Liver (tissue), 7 donors: ENCODE measurements at regions not wholly inside any gene's neighbourhood (a gene's known extent, or its start where the extent isn't known, plus 50 kb on each side); places are given as distances from the start of the nearest gene placed in this dataset.

ENCODE experiments used
- DNase-seq: peaks from one replicate; pipeline ENCODE4 v3.0.0-alpha.2; 2017; ENCODE audit warnings: low spot score
- H3K27ac ChIP-seq, 2 donors: one replicate each; pipeline ENCODE4 v1.7.0; 2013; ENCODE audit warnings: inconsistent platforms in 2 of 2, low read length in 2 of 2, control low read depth in 1 of 2, low read depth in 1 of 2, mild to moderate bottlenecking in 1 of 2
- H3K27me3 ChIP-seq, 4 donors: one replicate each; pipeline versions ENCODE4 v1.6.1 to v1.7.0; 2013; ENCODE audit warnings: low read length in 3 of 4, inconsistent platforms in 1 of 4, mild to moderate bottlenecking in 1 of 4, moderate library complexity in 1 of 4; ENCODE audit not compliant: control insufficient read depth in 4 of 4, insufficient read depth in 4 of 4
- H3K36me3 ChIP-seq, 4 donors: one replicate each; pipeline versions ENCODE4 v1.6.1 to v1.7.0; 2013; ENCODE audit warnings: low read length in 3 of 4, mild to moderate bottlenecking in 3 of 4, low read depth in 1 of 4, moderate library complexity in 1 of 4; ENCODE audit not compliant: control insufficient read depth in 4 of 4, insufficient read depth in 3 of 4
- H3K4me1 ChIP-seq, 4 donors: one replicate each; pipeline versions ENCODE4 v1.6.1 to v1.7.0; 2013; ENCODE audit warnings: low read length in 3 of 4, mild to moderate bottlenecking in 3 of 4, moderate library complexity in 1 of 4; ENCODE audit not compliant: control insufficient read depth in 4 of 4, insufficient read depth in 4 of 4
- H3K4me3 ChIP-seq, 3 donors: one replicate each; pipeline versions ENCODE4 v1.6.1 to v1.7.0; 2013; ENCODE audit warnings: low read length in 3 of 3, control low read depth in 1 of 3, low read depth in 1 of 3, mild to moderate bottlenecking in 1 of 3
- H3K9ac ChIP-seq, 2 donors: one replicate each; pipeline ENCODE4 v1.7.0; 2013; ENCODE audit warnings: low read length in 2 of 2, mild to moderate bottlenecking in 2 of 2, moderate library complexity in 2 of 2, control low read depth in 1 of 2, low read depth in 1 of 2
- H3K9me3 ChIP-seq, 4 donors: one replicate each; pipeline versions ENCODE4 v1.6.1 to v1.7.0; 2013; ENCODE audit warnings: low read length in 3 of 4; ENCODE audit not compliant: control insufficient read depth in 4 of 4
- EGR1 ChIP-seq, 2 donors: IDR thresholded peaks; 2 replicates each; pipeline ENCODE4 v1.6.1; 2016 to 2018; ENCODE audit warnings: antibody characterized with exemption in 2 of 2, low read depth in 2 of 2
- FOXA2 ChIP-seq: IDR thresholded peaks from 2 replicates; pipeline ENCODE4 v1.6.1; 2016; ENCODE audit warnings: antibody characterized with exemption
- GABPA ChIP-seq, 2 donors: IDR thresholded peaks in 1 of 2; conservative IDR thresholded peaks in 1 of 2; 2 replicates each; pipeline ENCODE4 v1.6.1; 2016; ENCODE audit warnings: antibody characterized with exemption in 2 of 2, mild to moderate bottlenecking in 1 of 2, moderate library complexity in 1 of 2
- HNF4A ChIP-seq, 2 donors: conservative IDR thresholded peaks; 2 replicates each; pipeline ENCODE4 v1.6.1; 2016; ENCODE audit warnings: antibody characterized with exemption in 2 of 2, mild to moderate bottlenecking in 2 of 2
- HNF4G ChIP-seq: IDR thresholded peaks from 2 replicates; pipeline ENCODE4 v1.6.1; 2016; ENCODE audit warnings: antibody characterized with exemption
- JUND ChIP-seq, 2 donors: IDR thresholded peaks; 2 replicates each; pipeline ENCODE4 v1.6.1; 2016; ENCODE audit warnings: antibody characterized with exemption in 2 of 2
- RAD21 ChIP-seq, 2 donors: IDR thresholded peaks; 2 replicates each; pipeline ENCODE4 v1.6.1; 2016; ENCODE audit warnings: antibody characterized with exemption in 2 of 2, mild to moderate bottlenecking in 2 of 2
- RXRA ChIP-seq, 2 donors: IDR thresholded peaks; 2 replicates each; pipeline ENCODE4 v1.6.1; 2017 to 2018; ENCODE audit warnings: antibody characterized with exemption in 2 of 2, mild to moderate bottlenecking in 1 of 2
- SP1 ChIP-seq: IDR thresholded peaks from 2 replicates; pipeline ENCODE4 v1.6.1; 2018; ENCODE audit warnings: antibody characterized with exemption, mild to moderate bottlenecking
- TAF1 ChIP-seq: conservative IDR thresholded peaks from 2 replicates; pipeline ENCODE4 v1.6.1; 2016; ENCODE audit warnings: antibody characterized with exemption, mild to moderate bottlenecking
- YY1 ChIP-seq: IDR thresholded peaks from 2 replicates; pipeline ENCODE4 v1.6.1; 2016; ENCODE audit warnings: antibody characterized with exemption, mild to moderate bottlenecking
- WGBS: extraction: QIAGEN DNeasy Blood & Tissue Kit; methylation state at CpG from one replicate; pipeline ENCODE4 v1.1.7; 2013; 5-methylcytosine and 5-hydroxymethylcytosine counted together
- TF ChIP-seq, protein P1 (sequence below): IDR thresholded peaks from 2 replicates; pipeline ENCODE4 v1.6.1; 2016; ENCODE audit warnings: antibody characterized with exemption, mild to moderate bottlenecking
- TF ChIP-seq, protein P2 (sequence below): IDR thresholded peaks from 2 replicates; pipeline ENCODE4 v1.6.1; 2016; ENCODE audit warnings: antibody characterized with exemption
- TF ChIP-seq, protein P3 (sequence below): IDR thresholded peaks from 2 replicates; pipeline ENCODE4 v1.6.1; 2016; ENCODE audit warnings: antibody characterized with exemption
- donor health status: healthy.
- donor health status: healthy.
- donor health status: healthy.
- donor health status: healthy.

DNA sequence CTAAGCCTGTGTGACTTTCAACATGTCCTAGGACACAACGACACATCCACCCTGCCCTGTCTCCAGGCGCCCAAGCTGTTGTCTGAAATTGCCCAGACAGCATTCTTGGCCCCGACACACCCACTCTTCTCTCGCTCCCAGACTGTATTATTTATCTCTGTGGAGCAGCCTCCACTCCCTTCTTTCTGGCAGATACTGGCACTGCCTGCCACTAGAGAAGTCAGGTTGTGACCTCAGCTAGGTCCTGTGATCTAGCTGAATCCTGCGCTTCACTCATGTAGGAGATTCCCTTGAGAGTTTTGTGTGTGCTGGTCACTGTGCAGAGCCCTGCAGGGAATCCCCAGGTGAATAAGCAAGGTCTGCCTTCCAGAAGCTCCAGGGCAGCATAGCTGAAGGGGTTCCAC is 77.1 kb upstream of the TNP1 start:
- Histone ChIP-seq H3K9ac (no peak overlapping the region), H3K27me3 (no peaks in the 10 kb centered on the region), H3K27ac (no peak overlapping the region), H3K4me3 (no peak overlapping the region), H3K9me3 (no peaks in the 10 kb centered on the region), H3K36me3 (no peaks in the 10 kb centered on the region), H3K4me1 (no peaks in the 10 kb centered on the region)
- WGBS: 72% methylated on average over 5 of the region's 5 CpGs
- TF ChIP-seq JUND (IDR thresholded peaks at IDR 0.05): no peak
- no peak for DNase-seq

DNA sequence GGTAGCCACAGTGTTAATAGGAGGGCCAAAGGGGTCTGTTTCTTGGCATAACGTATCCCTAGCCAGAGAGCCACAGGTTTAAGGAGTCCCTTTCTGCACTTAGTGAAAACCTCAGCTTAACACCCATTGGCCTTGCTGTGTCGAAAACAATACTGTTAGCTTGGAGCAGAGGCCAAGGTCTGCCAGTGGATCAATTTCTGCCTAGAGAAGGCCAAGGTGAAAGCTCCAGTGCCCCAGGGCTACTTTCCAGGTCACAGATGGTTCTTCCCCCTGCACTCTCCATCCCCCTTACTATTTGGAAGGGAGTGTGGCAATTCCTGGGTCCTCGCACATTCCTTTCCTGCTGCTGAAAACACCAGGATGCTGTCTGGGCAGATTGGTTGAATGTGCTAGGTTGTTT is 74.8 kb upstream of the TNP1 start:
- Histone ChIP-seq H3K9me3 (no peaks in the 10 kb centered on the region), H3K27me3 (no peaks in the 10 kb centered on the region), H3K4me3 (no peak overlapping the region), H3K4me1 (no peaks in the 10 kb centered on the region), H3K9ac (no peak overlapping the region), H3K36me3 (no peaks in the 10 kb centered on the region), H3K27ac (no peak overlapping the region)
- 64% methylated on average over 3 of the region's 3 CpGs for WGBS
- TF ChIP-seq HNF4A (conservative IDR thresholded peaks at IDR 0.05): peak; percentile 48 to 49
- TF ChIP-seq HNF4G: no peak
- peak in 1 of 2 donors; percentile 25 for TF ChIP-seq RXRA (IDR thresholded peaks at IDR 0.05)
- DNase-seq: no peak

DNA sequence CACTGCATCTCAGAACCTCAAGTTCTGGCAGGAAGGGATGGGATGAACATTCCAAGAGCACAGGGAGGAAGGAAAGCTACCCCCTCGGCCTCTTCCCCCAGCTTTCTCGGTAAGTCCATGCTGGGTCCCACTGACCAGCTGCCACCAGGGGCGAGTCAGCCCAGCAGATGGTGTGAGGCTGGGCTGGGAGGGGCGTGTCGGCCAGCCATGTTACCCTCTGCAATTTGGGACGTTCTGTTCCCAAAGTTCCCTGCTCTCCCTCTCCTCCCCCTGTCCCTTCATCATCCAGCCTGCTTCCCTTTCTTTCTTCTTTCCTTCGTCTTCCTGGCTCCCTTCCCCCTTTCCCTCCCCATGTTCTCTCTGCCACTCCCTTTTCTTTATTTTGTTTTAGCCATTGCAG is 74.3 kb upstream of the TNP1 start:
- H3K27me3 ChIP-seq: no peaks in the 10 kb centered on the region
- 86% methylated on average over 7 of the region's 7 CpGs for WGBS
- no peak overlapping the region for H3K27ac ChIP-seq
- TF ChIP-seq GABPA (IDR thresholded peaks at IDR 0.05 in 1 of 2, conservative IDR thresholded peaks at IDR 0.05 in 1 of 2): no peak
- TF ChIP-seq, protein P1, sequence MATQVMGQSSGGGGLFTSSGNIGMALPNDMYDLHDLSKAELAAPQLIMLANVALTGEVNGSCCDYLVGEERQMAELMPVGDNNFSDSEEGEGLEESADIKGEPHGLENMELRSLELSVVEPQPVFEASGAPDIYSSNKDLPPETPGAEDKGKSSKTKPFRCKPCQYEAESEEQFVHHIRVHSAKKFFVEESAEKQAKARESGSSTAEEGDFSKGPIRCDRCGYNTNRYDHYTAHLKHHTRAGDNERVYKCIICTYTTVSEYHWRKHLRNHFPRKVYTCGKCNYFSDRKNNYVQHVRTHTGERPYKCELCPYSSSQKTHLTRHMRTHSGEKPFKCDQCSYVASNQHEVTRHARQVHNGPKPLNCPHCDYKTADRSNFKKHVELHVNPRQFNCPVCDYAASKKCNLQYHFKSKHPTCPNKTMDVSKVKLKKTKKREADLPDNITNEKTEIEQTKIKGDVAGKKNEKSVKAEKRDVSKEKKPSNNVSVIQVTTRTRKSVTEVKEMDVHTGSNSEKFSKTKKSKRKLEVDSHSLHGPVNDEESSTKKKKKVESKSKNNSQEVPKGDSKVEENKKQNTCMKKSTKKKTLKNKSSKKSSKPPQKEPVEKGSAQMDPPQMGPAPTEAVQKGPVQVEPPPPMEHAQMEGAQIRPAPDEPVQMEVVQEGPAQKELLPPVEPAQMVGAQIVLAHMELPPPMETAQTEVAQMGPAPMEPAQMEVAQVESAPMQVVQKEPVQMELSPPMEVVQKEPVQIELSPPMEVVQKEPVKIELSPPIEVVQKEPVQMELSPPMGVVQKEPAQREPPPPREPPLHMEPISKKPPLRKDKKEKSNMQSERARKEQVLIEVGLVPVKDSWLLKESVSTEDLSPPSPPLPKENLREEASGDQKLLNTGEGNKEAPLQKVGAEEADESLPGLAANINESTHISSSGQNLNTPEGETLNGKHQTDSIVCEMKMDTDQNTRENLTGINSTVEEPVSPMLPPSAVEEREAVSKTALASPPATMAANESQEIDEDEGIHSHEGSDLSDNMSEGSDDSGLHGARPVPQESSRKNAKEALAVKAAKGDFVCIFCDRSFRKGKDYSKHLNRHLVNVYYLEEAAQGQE: no peak
- TF ChIP-seq SP1: no peak
- no peak for TF ChIP-seq RAD21 (IDR thresholded peaks at IDR 0.05)
- DNase-seq: no peak
- no peak overlapping the region for H3K9ac ChIP-seq
- no peak overlapping the region for H3K4me3 ChIP-seq
- H3K4me1 ChIP-seq: no peaks in the 10 kb centered on the region
- H3K9me3 ChIP-seq: no peaks in the 10 kb centered on the region
- H3K36me3 ChIP-seq: no peaks in the 10 kb centered on the region

DNA sequence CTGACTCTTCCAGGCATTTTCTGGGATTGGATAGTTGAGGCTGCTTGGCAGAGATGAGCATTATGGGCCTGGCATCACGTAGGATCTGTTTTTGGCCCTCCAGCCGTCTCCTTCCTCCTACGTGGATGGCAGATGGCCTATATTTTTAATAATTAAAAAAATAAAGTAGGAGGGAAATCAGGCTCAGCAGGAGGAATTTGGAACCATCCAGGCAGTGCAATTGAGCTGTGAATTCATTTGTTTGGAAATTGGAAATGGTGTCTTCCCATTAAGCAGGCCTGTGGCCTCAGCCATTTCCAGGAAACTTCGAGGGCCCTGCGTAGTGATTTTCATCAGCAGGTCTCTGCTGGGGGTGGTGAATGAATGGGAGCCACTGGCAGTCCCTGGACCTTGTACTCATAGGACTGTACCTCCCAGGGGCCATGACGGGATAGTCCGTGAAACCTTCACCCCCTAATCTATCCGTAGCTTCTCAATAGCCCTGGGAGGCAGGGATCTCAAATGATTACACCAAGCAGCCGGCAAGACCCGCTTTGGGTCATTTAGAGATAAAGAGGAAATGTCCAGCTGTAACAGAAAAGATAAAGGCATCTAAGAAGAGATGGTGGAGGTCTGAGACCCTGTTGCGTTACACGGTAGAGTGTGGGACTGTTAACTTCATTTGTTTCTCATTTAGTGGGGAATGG is 73.1 kb upstream of the TNP1 start:
- H3K27ac ChIP-seq: no peak overlapping the region
- no peak for DNase-seq
- H3K4me1 ChIP-seq: no peaks in the 10 kb centered on the region
- no peaks in the 10 kb centered on the region for H3K9me3 ChIP-seq
- H3K4me3 ChIP-seq: no peak overlapping the region
- no peaks in the 10 kb centered on the region for H3K36me3 ChIP-seq
- H3K9ac ChIP-seq: no peak overlapping the region
- WGBS: 83% methylated on average over 12 of the region's 12 CpGs
- H3K27me3 ChIP-seq: no peaks in the 10 kb centered on the region
- TF ChIP-seq YY1: no peak
- TF ChIP-seq, protein P2, sequence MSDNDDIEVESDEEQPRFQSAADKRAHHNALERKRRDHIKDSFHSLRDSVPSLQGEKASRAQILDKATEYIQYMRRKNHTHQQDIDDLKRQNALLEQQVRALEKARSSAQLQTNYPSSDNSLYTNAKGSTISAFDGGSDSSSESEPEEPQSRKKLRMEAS: no peak
- no peak for TF ChIP-seq SP1
- TF ChIP-seq, protein P3, sequence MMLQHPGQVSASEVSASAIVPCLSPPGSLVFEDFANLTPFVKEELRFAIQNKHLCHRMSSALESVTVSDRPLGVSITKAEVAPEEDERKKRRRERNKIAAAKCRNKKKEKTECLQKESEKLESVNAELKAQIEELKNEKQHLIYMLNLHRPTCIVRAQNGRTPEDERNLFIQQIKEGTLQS: no peak
- TF ChIP-seq RXRA (IDR thresholded peaks at IDR 0.05): no peak
- TF ChIP-seq HNF4G: no peak
- TF ChIP-seq EGR1 (IDR thresholded peaks at IDR 0.05; ENCODE audit: low read depth in 2 of 2): no peak
- TF ChIP-seq, protein P1: no peak
- no peak for TF ChIP-seq FOXA2
- TF ChIP-seq HNF4A (conservative IDR thresholded peaks at IDR 0.05): no peak
- TF ChIP-seq TAF1: no peak
